NCI-H748 treated with DMSO at 0.1 percent for 48 hours (cell line): ENCODE measurements at regions not wholly inside any gene's neighbourhood (a gene's known extent, or its start where the extent isn't known, plus 50 kb on each side); places are given as distances from the start of the nearest gene placed in this dataset.
"Not testable (repeated sequence)": the region's sequence is repeated elsewhere in the genome, so short reads cannot be mapped to it uniquely, and the experiment has no call there.

Experiments
- DNase-seq: peaks from one replicate; lab custom pipeline; 2025; lab: John Stamatoyannopoulos, UW

DNA sequence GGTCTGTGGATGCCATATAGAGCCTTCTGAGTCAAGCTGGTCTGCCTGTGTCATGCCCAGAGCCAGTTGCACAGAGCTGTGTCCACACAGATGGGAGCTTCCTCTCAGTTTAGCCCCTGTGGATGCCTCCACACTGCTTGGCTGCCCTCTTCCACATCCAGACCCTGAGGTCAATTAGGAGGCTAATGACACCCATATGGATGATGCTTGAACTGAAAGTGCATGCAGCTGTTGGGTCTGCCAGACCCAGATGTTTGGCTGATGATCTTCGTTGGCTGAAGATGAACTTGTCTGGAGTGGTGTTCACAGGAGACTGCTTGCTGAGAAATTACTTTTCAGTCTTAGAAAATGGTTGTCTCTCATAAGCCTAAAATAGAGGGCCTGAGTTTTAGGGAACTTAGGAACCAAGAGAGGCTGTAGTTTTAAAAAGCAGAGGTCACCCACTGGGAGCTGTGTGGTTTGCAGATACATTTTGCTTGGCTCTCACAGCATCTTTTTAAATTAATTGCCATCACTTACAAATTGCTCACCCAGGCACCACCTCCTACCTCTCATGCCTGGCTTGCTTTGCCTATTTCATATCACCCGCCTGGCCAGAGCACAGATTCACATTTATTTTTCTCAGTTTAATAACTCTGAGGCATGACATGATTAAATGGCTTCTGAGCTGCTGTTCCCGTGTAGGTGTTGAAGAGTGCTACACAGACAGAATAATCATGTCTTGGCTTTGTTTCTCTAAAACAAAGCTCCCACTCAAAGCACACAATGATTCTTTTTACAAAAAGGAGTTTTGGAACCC is 176.1 kb downstream of the MINAR1 start:
- no peak for DNase-seq

- DNase-seq, result no peak
These were observed 177.4 kb downstream of the MINAR1 start for GRCh38 chr15:79609506-79609905.

DNA sequence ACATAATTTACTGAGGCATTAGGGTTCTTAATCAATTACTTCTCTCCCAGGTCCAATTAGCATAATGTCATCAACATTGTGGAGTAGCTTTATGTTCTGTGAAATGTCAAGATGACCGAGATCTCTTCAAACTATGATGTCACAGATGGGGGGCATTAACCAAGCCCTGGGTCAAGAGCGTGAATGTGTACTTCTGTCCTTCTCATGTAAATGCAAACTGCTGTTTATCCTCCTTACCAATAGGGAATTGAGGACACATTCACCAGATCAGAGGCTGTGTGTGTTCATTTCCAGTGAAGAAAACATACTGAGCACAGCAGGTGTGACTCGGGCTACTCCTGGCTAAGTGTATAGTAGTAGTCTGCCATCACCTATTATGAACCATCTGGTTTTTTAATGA is 177.9 kb downstream of the MINAR1 start:
- no peak for DNase-seq

DNA sequence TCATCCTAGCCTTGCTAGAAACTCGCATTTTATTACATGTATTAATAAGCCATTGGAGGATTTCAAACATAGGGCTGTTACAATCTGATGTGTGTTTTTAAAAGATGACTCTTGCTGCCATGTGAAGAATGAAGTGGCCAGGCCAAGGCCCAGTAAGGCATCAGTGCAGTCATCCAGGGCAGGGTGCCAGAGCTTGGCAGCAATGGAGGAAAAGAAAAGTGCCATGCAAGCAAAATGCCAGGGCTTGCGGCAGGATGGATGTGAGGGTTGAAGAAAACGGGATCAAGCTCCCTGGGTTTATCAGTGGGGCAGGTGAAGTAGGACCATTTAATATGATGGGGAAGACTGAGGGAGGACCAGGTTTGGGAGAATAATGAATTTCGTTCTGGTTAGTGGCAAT is 183.6 kb downstream of the MINAR1 start:
- DNase-seq, result no peak

- no peak for DNase-seq
These were observed 184.9 kb downstream of the MINAR1 start for GRCh38 chr15:79617071-79617470.

DNA sequence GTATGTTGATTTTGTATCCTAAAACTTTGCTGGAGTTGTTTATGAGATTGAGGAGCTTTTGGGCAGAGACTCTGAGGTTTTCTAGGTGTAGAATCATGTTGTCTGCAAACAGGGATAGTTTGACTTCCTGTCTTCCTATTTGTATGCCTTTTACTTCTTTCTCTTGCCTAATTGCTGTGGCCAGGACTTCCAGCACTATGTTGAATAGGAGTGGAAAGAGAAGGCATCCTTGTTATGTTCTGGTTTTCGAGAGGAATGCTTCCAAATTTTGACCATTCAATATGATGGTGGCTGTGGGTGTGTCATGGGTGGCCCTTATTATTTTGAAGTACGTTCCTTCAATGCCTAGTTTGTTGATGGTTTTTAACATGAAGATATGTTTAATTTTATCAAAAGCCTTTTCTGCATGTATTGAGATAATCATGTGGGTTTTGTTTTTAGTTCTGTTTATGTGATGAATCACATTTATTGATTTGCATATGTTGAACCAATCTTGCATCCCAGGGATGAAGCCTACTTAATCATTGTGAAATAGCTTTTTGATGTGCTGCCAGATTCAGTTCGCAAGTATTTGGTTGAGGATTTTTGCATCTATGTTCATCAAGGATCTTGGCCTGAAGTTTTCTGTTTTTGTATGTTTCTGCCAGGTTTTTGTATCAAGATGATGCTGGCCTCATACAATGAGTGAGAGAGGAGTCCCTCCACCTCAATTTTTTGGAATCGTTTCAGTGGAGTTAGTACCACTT is 188.1 kb downstream of the MINAR1 start:
- DNase-seq, result no peak

GRCh38 chr15:79621805-79622204 is 189.7 kb downstream of the MINAR1 start:
- DNase-seq, result not testable (repeated sequence)

- DNase-seq, result no peak
These were observed 191.4 kb downstream of the MINAR1 start for GRCh38 chr15:79623488-79623887.

- DNase-seq, result no peak
These were observed 197.6 kb downstream of the MINAR1 start for GRCh38 chr15:79629687-79630086.

DNA sequence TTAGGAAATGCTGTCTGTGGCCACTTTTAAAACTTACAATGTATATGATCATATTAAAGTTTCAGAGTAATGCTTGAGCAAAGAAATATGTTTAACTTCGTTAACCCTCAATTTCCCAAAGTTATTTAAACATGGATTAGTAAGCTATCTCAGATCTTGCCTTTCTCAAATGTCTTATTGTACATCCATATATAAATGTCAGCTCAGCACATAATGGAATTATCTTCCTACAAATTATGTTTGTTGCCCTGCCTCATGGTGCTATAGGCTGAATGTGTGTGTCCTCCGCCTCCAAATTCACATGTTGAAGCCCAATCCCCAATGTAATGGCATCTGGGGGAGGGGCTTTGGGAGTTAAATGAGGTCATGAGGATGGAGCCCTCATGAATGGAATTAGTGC is 200.3 kb downstream of the MINAR1 start:
- DNase-seq, result no peak

DNA sequence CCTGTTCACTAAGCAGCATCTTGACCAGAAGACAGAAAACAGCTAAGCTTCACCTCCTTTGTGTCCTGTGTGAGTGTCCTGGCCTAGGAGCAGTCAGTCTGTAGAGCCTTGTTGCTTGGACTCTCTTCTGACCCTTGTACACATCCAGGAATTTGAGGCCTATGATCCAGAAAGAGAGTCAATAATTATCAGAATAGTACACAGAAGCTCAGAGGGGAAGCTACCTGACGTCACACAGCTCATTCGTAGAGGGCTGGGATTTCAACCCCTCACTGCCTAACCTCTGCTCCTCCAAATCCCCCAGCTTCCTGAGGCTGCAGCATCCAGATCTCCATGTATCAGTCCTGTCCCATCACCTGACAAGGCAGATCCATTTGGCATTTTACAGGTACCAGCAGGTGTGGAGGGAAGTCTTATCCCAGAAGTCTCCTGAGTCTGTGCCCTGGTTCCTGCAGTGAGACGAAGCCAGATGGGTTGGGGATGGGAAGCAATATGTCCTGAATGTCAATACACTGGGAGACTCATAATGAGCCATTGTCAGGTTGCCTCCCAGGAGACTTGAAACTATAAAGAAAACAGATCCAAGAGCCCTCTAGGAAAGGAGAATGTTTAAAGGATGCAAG is 203.1 kb downstream of the MINAR1 start:
- DNase-seq, result no peak

GRCh38 chr15:79635897-79636561 is 203.9 kb downstream of the MINAR1 start:
- DNase-seq, result no peak

DNA sequence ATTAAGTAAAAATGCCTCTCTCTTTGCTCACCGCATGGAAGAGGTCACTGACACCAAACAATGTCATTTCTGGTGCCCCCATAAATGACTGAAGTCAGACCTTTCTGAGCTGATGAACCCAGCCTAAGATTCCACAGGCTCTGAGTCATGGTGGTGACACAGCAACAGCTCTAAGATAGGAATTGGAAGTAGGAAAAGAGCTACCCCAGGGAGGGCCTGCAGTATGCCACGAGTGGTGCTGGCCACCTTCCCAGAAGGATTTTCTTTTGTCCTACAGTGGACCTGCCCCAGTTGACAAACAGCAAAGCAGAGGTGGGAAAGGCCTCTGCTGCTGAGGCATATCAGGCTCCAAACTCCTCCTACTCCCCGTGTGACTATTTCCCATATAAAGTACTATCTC is 208.1 kb downstream of the MINAR1 start:
- DNase-seq, result no peak

GRCh38 chr15:79641841-79642240 is 209.7 kb downstream of the MINAR1 start:
- no peak for DNase-seq

DNA sequence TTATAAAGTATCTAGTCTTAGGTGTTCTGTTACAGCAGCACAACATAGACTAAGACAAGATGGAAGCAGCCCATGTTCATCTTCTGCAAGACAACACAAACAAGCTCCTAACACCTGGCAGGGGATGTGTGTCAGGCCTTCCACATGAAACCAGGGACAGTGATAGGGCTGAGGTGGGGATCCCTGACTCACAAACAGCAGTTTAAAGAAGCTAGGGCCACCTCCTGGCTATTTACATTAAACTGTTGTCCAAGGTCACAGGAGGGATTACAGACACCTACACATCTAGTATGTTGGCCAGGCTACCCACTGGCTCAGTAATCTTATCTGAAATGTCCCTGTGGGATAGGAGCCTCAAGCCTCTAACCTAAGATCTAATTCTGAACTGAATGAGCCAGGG is 211.3 kb downstream of the MINAR1 start:
- no peak for DNase-seq

DNA sequence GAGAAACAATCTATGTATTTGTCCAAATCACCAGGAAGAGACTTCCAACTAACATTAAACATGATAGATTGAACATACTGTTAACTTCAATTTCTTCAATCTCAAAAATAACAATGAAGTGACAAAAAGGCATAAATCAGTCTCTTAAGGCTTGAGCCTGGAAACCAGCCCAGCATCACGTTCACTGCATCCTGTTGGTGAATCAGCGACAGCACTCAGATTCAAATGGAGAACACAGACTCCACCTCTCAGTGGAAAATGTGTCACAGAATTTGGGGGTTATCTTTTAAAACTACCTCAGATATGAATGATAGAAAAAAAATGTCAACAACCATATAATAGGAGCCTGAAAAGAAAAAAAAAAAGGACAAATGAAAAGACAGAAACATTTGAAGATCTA is 212.0 kb downstream of the MINAR1 start:
- DNase-seq, result no peak

DNA sequence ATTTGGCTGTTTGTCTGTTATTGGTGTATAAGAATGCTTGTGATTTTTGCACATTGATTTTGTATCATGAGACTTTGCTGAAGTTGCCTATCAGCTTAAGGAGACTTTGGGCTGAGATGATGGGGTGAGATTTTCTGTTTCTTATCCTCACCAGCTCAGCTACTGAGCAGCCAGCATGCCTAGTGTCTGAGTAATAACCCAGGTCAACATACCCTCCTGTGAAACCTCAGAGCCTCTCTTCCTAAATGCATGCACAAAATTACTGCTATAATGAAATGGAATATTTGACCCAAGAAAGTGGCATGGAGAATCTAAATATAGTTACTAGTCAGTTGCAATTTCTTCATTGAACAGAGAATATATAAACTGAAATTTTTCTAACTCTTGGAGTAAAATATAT is 220.8 kb downstream of the MINAR1 start:
- not testable (repeated sequence) for DNase-seq

- DNase-seq, result no peak
These were observed 221.4 kb downstream of the MINAR1 start for GRCh38 chr15:79653533-79653932.

DNA sequence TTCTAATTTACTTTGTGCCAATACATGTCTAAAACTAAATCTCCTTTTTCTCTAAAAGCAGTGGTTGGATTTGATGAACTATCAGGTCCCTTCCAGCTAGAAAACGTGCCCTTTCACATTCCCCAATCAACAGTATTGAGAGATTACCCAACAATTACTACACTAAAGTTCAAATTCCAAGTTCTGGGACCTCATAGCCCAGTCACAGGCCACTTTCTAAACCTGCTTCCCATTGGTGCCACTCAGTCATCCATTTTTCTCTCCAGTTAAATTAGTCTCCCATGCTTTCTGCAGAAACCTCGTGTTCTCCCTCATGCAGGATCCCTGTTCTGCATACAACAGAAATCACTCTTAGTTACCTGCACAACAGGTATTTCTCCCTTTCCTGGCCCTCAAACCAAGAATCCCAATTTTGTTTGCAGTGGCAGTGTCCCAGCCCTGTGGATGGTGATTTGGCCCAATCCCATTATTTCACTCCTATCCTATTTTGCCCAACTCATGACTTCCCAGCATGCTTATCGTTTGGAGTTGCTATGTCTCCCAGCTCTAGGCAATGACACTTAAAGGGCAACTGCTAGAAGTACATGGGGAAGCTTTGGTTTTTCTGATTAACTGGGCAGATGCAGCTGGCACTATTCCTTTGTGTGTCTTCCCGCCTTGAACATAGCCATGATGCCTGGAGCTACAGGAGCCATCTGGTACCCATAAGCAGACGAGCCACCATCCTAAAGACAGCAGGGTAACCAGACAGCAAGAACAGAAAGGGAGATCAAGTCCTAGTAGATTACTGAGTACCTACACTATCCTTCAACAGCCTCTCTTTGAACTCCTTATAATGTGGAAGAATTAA is 224.2 kb downstream of the MINAR1 start:
- DNase-seq, result no peak

- DNase-seq, result no peak
These were observed 225.6 kb downstream of the MINAR1 start for GRCh38 chr15:79657722-79658121.

- no peak for DNase-seq
These were observed 227.6 kb downstream of the MINAR1 start for GRCh38 chr15:79659691-79660090.

GRCh38 chr15:79661411-79661810 is 229.3 kb downstream of the MINAR1 start:
- no peak for DNase-seq
